Lower leg skin (tissue), 4 donors: ENCODE measurements at regions not wholly inside any gene's neighbourhood (a gene's known extent, or its start where the extent isn't known, plus 50 kb on each side); places are given as distances from the start of the nearest gene placed in this dataset.

Experiments
- DNase-seq, 2 donors: peaks; one replicate each; pipeline ENCODE4 v3.0.0-alpha.2; 2019; ENCODE audit warnings: low spot score in 2 of 2
- H3K4me3 ChIP-seq: fragments of 200-600 bp; sonication (generic); 2 replicates; pipeline ENCODE4 v1.5.1; 2017; ENCODE audit warnings: mild to moderate bottlenecking, low read depth; ENCODE audit not compliant: poor library complexity, severe bottlenecking
- CTCF ChIP-seq, 3 donors: fragments of 450-650 bp; IDR thresholded peaks; one replicate each; pipeline ENCODE4 v1.5.1; 2016; ENCODE audit warnings: antibody characterized with exemption in 3 of 3, mild to moderate bottlenecking in 3 of 3, moderate library complexity in 2 of 3
- POLR2A ChIP-seq, 2 donors: fragments of 450-650 bp; IDR thresholded peaks; one replicate each; pipeline ENCODE4 v1.6.1; 2016 to 2017; ENCODE audit warnings: antibody characterized with exemption in 2 of 2, mild to moderate bottlenecking in 1 of 2, moderate library complexity in 1 of 2
- WGBS, 2 donors: methylation state at CpG; one replicate each; pipeline ENCODE4 v1.1.5; 2018; 5-methylcytosine and 5-hydroxymethylcytosine counted together
- intact Hi-C: fragments of 100-400 bp; cut with DNase I; formaldehyde crosslinking; loops from one replicate; pipeline ENCODE4 v1.15.0; 2023; ENCODE audit warnings: low total_unique reads

GRCh38 chr4:11614426-11614825, 185.7 kb upstream of the HS3ST1 start:
- WGBS, 2 donors: 61 to 70% methylated on average over 5 of the region's 5 CpGs
- intact Hi-C loops: no loop called here
- no peak overlapping the region for H3K4me3 ChIP-seq
- no peak for DNase-seq
- no peak for TF ChIP-seq POLR2A (IDR thresholded peaks at IDR 0.05)
- TF ChIP-seq CTCF (IDR thresholded peaks at IDR 0.05): no peak

- intact Hi-C loops: no loop called here
- DNase-seq: no peak
- no peak for TF ChIP-seq POLR2A (IDR thresholded peaks at IDR 0.05)
- no peak overlapping the region for H3K4me3 ChIP-seq
Observed at GRCh38 chr4:11611868-11612267, 183.2 kb upstream of the HS3ST1 start.

- no peak overlapping the region for H3K4me3 ChIP-seq
- intact Hi-C loops: no loop called here
- 84 to 85% methylated on average over 2 of the region's 2 CpGs for WGBS, 2 donors
- no peak for DNase-seq
- TF ChIP-seq CTCF (IDR thresholded peaks at IDR 0.05) (no peak), POLR2A (IDR thresholded peaks at IDR 0.05) (no peak)
Observed at GRCh38 chr4:11609751-11610150, 181.1 kb upstream of the HS3ST1 start.

- no peak for DNase-seq
- H3K4me3 ChIP-seq: no peak overlapping the region
- no peak for TF ChIP-seq POLR2A (IDR thresholded peaks at IDR 0.05)
- no peak for TF ChIP-seq CTCF (IDR thresholded peaks at IDR 0.05)
- intact Hi-C loops: no loop called here
Observed at GRCh38 chr4:11608992-11609391, 180.3 kb upstream of the HS3ST1 start.

- no peak overlapping the region for H3K4me3 ChIP-seq
- TF ChIP-seq CTCF (IDR thresholded peaks at IDR 0.05) (no peak), POLR2A (IDR thresholded peaks at IDR 0.05) (no peak)
- no peak for DNase-seq
- WGBS, 2 donors: 58 to 65% methylated on average over 1 of the region's 1 CpG
- intact Hi-C loops: no loop called here
Observed at GRCh38 chr4:11606078-11606477, 177.4 kb upstream of the HS3ST1 start.

GRCh38 chr4:11605597-11605996, 176.9 kb upstream of the HS3ST1 start:
- H3K4me3 ChIP-seq: no peak overlapping the region
- intact Hi-C loops: no loop called here
- TF ChIP-seq POLR2A (IDR thresholded peaks at IDR 0.05) (no peak), CTCF (IDR thresholded peaks at IDR 0.05) (no peak)
- no peak for DNase-seq
- WGBS, 2 donors: 42 to 48% methylated on average over 1 of the region's 1 CpG
